HCT116 (cell line): ENCODE measurements at regions not wholly inside any gene's neighbourhood (a gene's known extent, or its start where the extent isn't known, plus 50 kb on each side); places are given as distances from the start of the nearest gene placed in this dataset.

Experiments
- ATAC-seq: fragments of 200-7000 bp; cut with Tn5 transposase; 2 replicates; pipeline ENCODE4 v1.9.1; 2020; ENCODE audit warnings: mild to moderate bottlenecking, moderate library complexity
- BruUV-seq: library from RNA; stranded (reverse); fragments of 400-500 nt; replicated peaks from 2 replicates; lab custom pipeline; 2021; lab: Mats Ljungman, UMichigan
- CTCF ChIA-PET: fragments of 300-600 bp; sonication (Branson Sonifier 250); formaldehyde crosslinking; loops from one replicate; lab custom pipeline; 2021; ENCODE audit warnings: antibody characterized with exemption; lab: Charles Lee
- POLR2A ChIA-PET: fragments of 300-600, 350-600 bp; sonication (Branson Sonifier 250); formaldehyde crosslinking; loops from one replicate; lab custom pipeline; 2021; ENCODE audit warnings: antibody characterized with exemption; lab: Charles Lee
- RAD21 ChIA-PET, 2 experiments: fragments of 300-600 bp; sonication (Branson Sonifier 250); formaldehyde crosslinking; loops; one replicate each; lab custom pipeline; 2023; ENCODE audit warnings: low total read pairs in 2 of 2; ENCODE audit not compliant: uncharacterized antibody in 2 of 2, unreplicated experiment in 2 of 2, low non-redundant PET in 1 of 2; lab: Charles Lee
- DNase-seq: peaks from one replicate; pipeline ENCODE4 v3.0.0-alpha.2; 2010; ENCODE audit warnings: low read depth, low spot score
- H2AFZ ChIP-seq: fragments of 200-600 bp; shearing (Covaris generic), sonication (generic); 2 replicates; pipeline ENCODE4 v1.6.1; 2017; ENCODE audit warnings: low read depth, mixed run types, mixed read lengths, antibody characterized with exemption, low read length; ENCODE audit not compliant: poor library complexity, severe bottlenecking
- H3K27ac ChIP-seq: 2 replicates; pipeline ENCODE4 v1.5.1; 2012; ENCODE audit warnings: low read depth, low read length
- H3K27me3 ChIP-seq: fragments of 200-600 bp; sonication (generic); 2 replicates; pipeline ENCODE4 v1.6.1; 2016; ENCODE audit warnings: mixed run types, low read length, mixed read lengths; ENCODE audit not compliant: insufficient read depth
- H3K36me3 ChIP-seq, 2 experiments: fragments of 200-500 bp in 1 of 2; fragments of 200-600 bp in 1 of 2; sonication (Bioruptor generic) in 1 of 2; sonication (generic) in 1 of 2; 2 replicates each; pipeline versions ENCODE4 v1.5.1 to v1.6.1; 2014 to 2016; ENCODE audit warnings: low read length in 2 of 2, inconsistent platforms in 1 of 2, mixed read lengths in 1 of 2, mixed run types in 1 of 2; ENCODE audit not compliant: insufficient read depth in 2 of 2, control insufficient read depth in 1 of 2
- H3K4me1 ChIP-seq, 2 experiments: fragments of 200-600 bp in 1 of 2; sonication (generic) in 1 of 2; 2 replicates each; pipeline versions ENCODE4 v1.5.1 to v1.6.1; 2012 to 2017; ENCODE audit warnings: low read length in 2 of 2, inconsistent platforms in 1 of 2, mild to moderate bottlenecking in 1 of 2, mixed read lengths in 1 of 2, mixed run types in 1 of 2, moderate library complexity in 1 of 2; ENCODE audit not compliant: insufficient read depth in 2 of 2, control insufficient read depth in 1 of 2
- H3K4me2 ChIP-seq: fragments of 200-600 bp; sonication (generic); 2 replicates; pipeline ENCODE4 v1.6.1; 2017; ENCODE audit warnings: mixed run types, low read length, mixed read lengths
- H3K4me3 ChIP-seq, 2 experiments: fragments of 200-600 bp in 1 of 2; sonication (generic) in 1 of 2; replicated peaks in 1 of 2; 2 replicates each; pipeline ENCODE4 v1.5.1; 2011 to 2016; ENCODE audit warnings: low read length in 2 of 2, control low read depth in 1 of 2, low read depth in 1 of 2, mild to moderate bottlenecking in 1 of 2, mixed read lengths in 1 of 2, mixed run types in 1 of 2
- H3K79me2 ChIP-seq: fragments of 200-600 bp; sonication (generic); 2 replicates; pipeline ENCODE4 v1.6.1; 2017; ENCODE audit warnings: mild to moderate bottlenecking, mixed run types, low read length, moderate library complexity, mixed read lengths; ENCODE audit not compliant: insufficient read depth
- H3K9ac ChIP-seq: fragments of 200-600 bp; sonication (generic); 2 replicates; pipeline ENCODE4 v1.6.1; 2016; ENCODE audit warnings: low read length, mixed read lengths
- H3K9me2 ChIP-seq: fragments of 200-600 bp; sonication (generic), shearing (Covaris generic); 2 replicates; pipeline ENCODE4 v1.6.1; 2017; ENCODE audit warnings: mixed run types, mild to moderate bottlenecking, moderate library complexity; ENCODE audit not compliant: insufficient read depth
- H3K9me3 ChIP-seq, 2 experiments: fragments of 200-500 bp in 1 of 2; fragments of 200-600 bp in 1 of 2; sonication (Bioruptor generic) in 1 of 2; sonication (generic) in 1 of 2; 2 replicates each; pipeline ENCODE4 v1.6.1; 2014 to 2017; ENCODE audit warnings: low read length in 2 of 2, mixed read lengths in 2 of 2, inconsistent platforms in 1 of 2, low read depth in 1 of 2, mild to moderate bottlenecking in 1 of 2, mixed run types in 1 of 2, moderate library complexity in 1 of 2; ENCODE audit not compliant: control insufficient read depth in 1 of 2, insufficient read depth in 1 of 2
- H4K20me1 ChIP-seq: fragments of 200-600 bp; sonication (generic), shearing (Covaris generic); 2 replicates; pipeline ENCODE4 v1.6.1; 2017; ENCODE audit warnings: mixed run types, mild to moderate bottlenecking, moderate library complexity; ENCODE audit not compliant: insufficient read depth
- ATF3 ChIP-seq: IDR thresholded peaks from 2 replicates; pipeline ENCODE4 v1.6.1; 2012
- CBX3 ChIP-seq: IDR thresholded peaks from 2 replicates; pipeline ENCODE4 v1.6.1; 2012; ENCODE audit warnings: low read depth
- CEBPB ChIP-seq: IDR thresholded peaks from 2 replicates; pipeline ENCODE4 v1.6.1; 2012; ENCODE audit warnings: low read depth
- CTCF ChIP-seq, 3 experiments: fragments of 200-600 bp in 1 of 3; sonication (generic) in 1 of 3; IDR thresholded peaks in 2 of 3; conservative IDR thresholded peaks in 1 of 3; 2 replicates each; pipeline ENCODE4 v1.5.1; 2012 to 2017; ENCODE audit warnings: low read depth in 2 of 3, low read length in 2 of 3, antibody characterized with exemption in 1 of 3, borderline replicate concordance in 1 of 3, control low read depth in 1 of 3, mild to moderate bottlenecking in 1 of 3, mixed read lengths in 1 of 3, mixed run types in 1 of 3, moderate library complexity in 1 of 3; ENCODE audit not compliant: insufficient read depth in 1 of 3
- EGR1 ChIP-seq: IDR thresholded peaks from 2 replicates; pipeline ENCODE4 v1.6.1; 2012; ENCODE audit warnings: low read depth
- ELF1 ChIP-seq: IDR thresholded peaks from 2 replicates; pipeline ENCODE4 v1.6.1; 2012; ENCODE audit warnings: low read depth, borderline replicate concordance
- EZH2 ChIP-seq: fragments of 200-600 bp; sonication (generic); IDR thresholded peaks from 2 replicates; pipeline ENCODE4 v1.6.1; 2017; ENCODE audit warnings: antibody characterized with exemption, mixed run types
- FOSL1 ChIP-seq: IDR thresholded peaks from 2 replicates; pipeline ENCODE4 v1.6.1; 2012; ENCODE audit warnings: low read depth
- JUND ChIP-seq: IDR thresholded peaks from 2 replicates; pipeline ENCODE4 v1.6.1; 2012
- MAX ChIP-seq: IDR thresholded peaks from 2 replicates; pipeline ENCODE4 v1.6.1; 2012
- POLR2A ChIP-seq: IDR thresholded peaks from 2 replicates; pipeline ENCODE4 v1.7.0; 2011; ENCODE audit warnings: borderline replicate concordance; ENCODE audit not compliant: insufficient read depth, insufficient read length; ENCODE audit errors: extremely low read depth
- POLR2AphosphoS5 ChIP-seq: IDR thresholded peaks from 2 replicates; pipeline ENCODE4 v1.6.1; 2011; ENCODE audit warnings: mild to moderate bottlenecking, low read depth, low read length, moderate library complexity
- RAD21 ChIP-seq: IDR thresholded peaks from 2 replicates; pipeline ENCODE4 v1.6.1; 2012; ENCODE audit warnings: low read depth, mild to moderate bottlenecking
- REST ChIP-seq: IDR thresholded peaks from 2 replicates; pipeline ENCODE4 v1.6.1; 2012; ENCODE audit warnings: low read depth
- SIN3A ChIP-seq: IDR thresholded peaks from 2 replicates; pipeline ENCODE4 v1.6.1; 2012; ENCODE audit warnings: low read depth
- SP1 ChIP-seq: IDR thresholded peaks from 2 replicates; pipeline ENCODE4 v1.6.1; 2012; ENCODE audit warnings: low read depth
- SRF ChIP-seq: IDR thresholded peaks from 2 replicates; pipeline ENCODE4 v1.6.1; 2012; ENCODE audit warnings: low read depth
- TCF7L2 ChIP-seq: IDR thresholded peaks from 2 replicates; pipeline ENCODE4 v1.7.0; 2011; ENCODE audit warnings: borderline replicate concordance, inconsistent platforms; ENCODE audit not compliant: insufficient read depth, insufficient read length; ENCODE audit errors: extremely low read depth
- YY1 ChIP-seq: IDR thresholded peaks from 2 replicates; pipeline ENCODE4 v1.6.1; 2011; ENCODE audit warnings: low read length, low read depth, moderate library complexity, mild to moderate bottlenecking; ENCODE audit not compliant: insufficient replicate concordance; ENCODE audit errors: extremely low read depth
- ZBTB33 ChIP-seq: IDR thresholded peaks from 2 replicates; pipeline ENCODE4 v1.6.1; 2011; ENCODE audit warnings: mild to moderate bottlenecking, low read length, moderate library complexity; ENCODE audit not compliant: insufficient replicate concordance; ENCODE audit errors: extremely low read depth
- intact Hi-C: fragments of 100-400 bp; cut with micrococcal nuclease; formaldehyde crosslinking; loops from 2 replicates; pipeline ENCODE4 v1.10.0; 2022

GRCh38 chr4:149101649-149102048 is 659.4 kb upstream of the NR3C2 start:
- RAD21 ChIA-PET, result no interaction called here
- CTCF ChIA-PET, result no interaction called here

More at GRCh38 chr4:149101649-149102048, 659.4 kb upstream of the NR3C2 start:
- no peak for DNase-seq
- H3K36me3 ChIP-seq, result no peaks in the 10 kb centered on the region
- no peak overlapping the region for H3K4me3 ChIP-seq
- POLR2A ChIA-PET, result no interaction called here
- H3K9me3 ChIP-seq, result no peaks in the 10 kb centered on the region
- intact Hi-C loops, result no loop called here
- H2AFZ ChIP-seq, result no peak overlapping the region
- H4K20me1 ChIP-seq, result no peaks in the 10 kb centered on the region
- ATAC-seq, result no peak
- H3K79me2 ChIP-seq, result no peaks in the 10 kb centered on the region
- no peaks in the 10 kb centered on the region for H3K4me1 ChIP-seq
- no TSS peak for BruUV-seq
- TF ChIP-seq SP1, result no peak
- no peak for TF ChIP-seq ELF1
- no peak for TF ChIP-seq CBX3
- TF ChIP-seq CTCF (IDR thresholded peaks at IDR 0.05 in 2 of 3, conservative IDR thresholded peaks at IDR 0.05 in 1 of 3; ENCODE audit: borderline replicate concordance in 1 of 3, insufficient read depth in 1 of 3, low read depth in 2 of 3, low read length in 2 of 3), result no peak
- no peak for TF ChIP-seq POLR2AphosphoS5
- TF ChIP-seq EZH2, result no peak
- TF ChIP-seq FOSL1, result no peak
- no peak for TF ChIP-seq ATF3
- TF ChIP-seq MAX, result no peak
- no peak for TF ChIP-seq TCF7L2
- no peak for TF ChIP-seq SRF
- TF ChIP-seq RAD21, result no peak
- TF ChIP-seq EGR1, result no peak
- no peak for TF ChIP-seq ZBTB33
- no peak for TF ChIP-seq JUND
- no peak for TF ChIP-seq CEBPB
- TF ChIP-seq POLR2A, result no peak
- TF ChIP-seq SIN3A, result no peak
- TF ChIP-seq REST, result no peak
- no peak for TF ChIP-seq YY1
- no peak overlapping the region for H3K9ac ChIP-seq
- H3K27ac ChIP-seq, result no peak overlapping the region
- H3K27me3 ChIP-seq, result no peaks in the 10 kb centered on the region
- H3K4me2 ChIP-seq, result no peak overlapping the region
- no peaks in the 10 kb centered on the region for H3K9me2 ChIP-seq
